Liver (tissue), 8 donors: ENCODE measurements at regions not wholly inside any gene's neighbourhood (a gene's known extent, or its start where the extent isn't known, plus 50 kb on each side); places are given as distances from the start of the nearest gene placed in this dataset.
"Not testable (repeated sequence)": the region's sequence is repeated elsewhere in the genome, so short reads cannot be mapped to it uniquely, and the experiment has no call there.

ENCODE experiments used
- DNase-seq: peaks from one replicate; pipeline ENCODE4 v3.0.0-alpha.2; 2017; ENCODE audit warnings: low spot score
- H3K27ac ChIP-seq, 2 donors: one replicate each; pipeline ENCODE4 v1.7.0; 2013; ENCODE audit warnings: inconsistent platforms in 2 of 2, low read length in 2 of 2, control low read depth in 1 of 2, low read depth in 1 of 2, mild to moderate bottlenecking in 1 of 2
- H3K27me3 ChIP-seq, 4 donors: one replicate each; pipeline versions ENCODE4 v1.6.1 to v1.7.0; 2013; ENCODE audit warnings: low read length in 3 of 4, inconsistent platforms in 1 of 4, mild to moderate bottlenecking in 1 of 4, moderate library complexity in 1 of 4; ENCODE audit not compliant: control insufficient read depth in 4 of 4, insufficient read depth in 4 of 4
- H3K36me3 ChIP-seq, 4 donors: one replicate each; pipeline versions ENCODE4 v1.6.1 to v1.7.0; 2013; ENCODE audit warnings: low read length in 3 of 4, mild to moderate bottlenecking in 3 of 4, low read depth in 1 of 4, moderate library complexity in 1 of 4; ENCODE audit not compliant: control insufficient read depth in 4 of 4, insufficient read depth in 3 of 4
- H3K4me1 ChIP-seq, 4 donors: one replicate each; pipeline versions ENCODE4 v1.6.1 to v1.7.0; 2013; ENCODE audit warnings: low read length in 3 of 4, mild to moderate bottlenecking in 3 of 4, moderate library complexity in 1 of 4; ENCODE audit not compliant: control insufficient read depth in 4 of 4, insufficient read depth in 4 of 4
- H3K4me3 ChIP-seq, 3 donors: one replicate each; pipeline versions ENCODE4 v1.6.1 to v1.7.0; 2013; ENCODE audit warnings: low read length in 3 of 3, control low read depth in 1 of 3, low read depth in 1 of 3, mild to moderate bottlenecking in 1 of 3
- H3K9ac ChIP-seq, 2 donors: one replicate each; pipeline ENCODE4 v1.7.0; 2013; ENCODE audit warnings: low read length in 2 of 2, mild to moderate bottlenecking in 2 of 2, moderate library complexity in 2 of 2, control low read depth in 1 of 2, low read depth in 1 of 2
- H3K9me3 ChIP-seq, 4 donors: one replicate each; pipeline versions ENCODE4 v1.6.1 to v1.7.0; 2013; ENCODE audit warnings: low read length in 3 of 4; ENCODE audit not compliant: control insufficient read depth in 4 of 4
- CTCF ChIP-seq: fragments of 150-350 bp; IDR thresholded peaks from 2 replicates; pipeline ENCODE4 v1.5.1; 2017; ENCODE audit warnings: improper control_type of control experiment, low read depth, low read length; ENCODE audit not compliant: missing input control
- FOXA1 ChIP-seq: IDR thresholded peaks from 2 replicates; pipeline ENCODE4 v1.6.1; 2016; ENCODE audit warnings: antibody characterized with exemption
- JUND ChIP-seq, 2 donors: IDR thresholded peaks; 2 replicates each; pipeline ENCODE4 v1.6.1; 2016; ENCODE audit warnings: antibody characterized with exemption in 2 of 2
- NR2F2 ChIP-seq: IDR thresholded peaks from 2 replicates; pipeline ENCODE4 v1.6.1; 2016; ENCODE audit warnings: antibody characterized with exemption
- RAD21 ChIP-seq, 2 donors: IDR thresholded peaks; 2 replicates each; pipeline ENCODE4 v1.6.1; 2016; ENCODE audit warnings: antibody characterized with exemption in 2 of 2, mild to moderate bottlenecking in 2 of 2
- REST ChIP-seq: IDR thresholded peaks from 2 replicates; pipeline ENCODE4 v1.6.1; 2016; ENCODE audit warnings: antibody characterized with exemption, mild to moderate bottlenecking
- SP1 ChIP-seq: IDR thresholded peaks from 2 replicates; pipeline ENCODE4 v1.6.1; 2018; ENCODE audit warnings: antibody characterized with exemption, mild to moderate bottlenecking
- TAF1 ChIP-seq: conservative IDR thresholded peaks from 2 replicates; pipeline ENCODE4 v1.6.1; 2016; ENCODE audit warnings: antibody characterized with exemption, mild to moderate bottlenecking
- whole genome bisulfite sequencing: extraction: QIAGEN DNeasy Blood & Tissue Kit; methylation state at CpG from one replicate; pipeline ENCODE4 v1.1.7; 2013; 5-methylcytosine and 5-hydroxymethylcytosine counted together
- TF ChIP-seq, protein P1 (sequence below): IDR thresholded peaks from 2 replicates; pipeline ENCODE4 v1.6.1; 2016; ENCODE audit warnings: antibody characterized with exemption
- TF ChIP-seq, protein P2 (sequence below): IDR thresholded peaks from 2 replicates; pipeline ENCODE4 v1.6.1; 2016; ENCODE audit warnings: antibody characterized with exemption
- donor health status: healthy.
- donor health status: healthy.
- donor health status: healthy.
- donor health status: healthy.
- donor health status: healthy.

GRCh38 chr13:21310220-21310619 lies 133.8 kb downstream of the MRPL57 start:
- H3K9me3 ChIP-seq: no peaks in the 10 kb centered on the region
- H3K9ac ChIP-seq: no peak overlapping the region
- whole genome bisulfite sequencing: 66% methylated on average over 3 of the region's 3 CpGs
- TF ChIP-seq FOXA1: no peak
- no peak overlapping the region for H3K4me3 ChIP-seq
- no peaks in the 10 kb centered on the region for H3K4me1 ChIP-seq
- H3K27ac ChIP-seq: no peak overlapping the region
- no peaks in the 10 kb centered on the region for H3K27me3 ChIP-seq
- H3K36me3 ChIP-seq: peaks cover 0 to 1% (median 0%) of the 10 kb centered on the region in 4 donors
- no peak for DNase-seq

DNA sequence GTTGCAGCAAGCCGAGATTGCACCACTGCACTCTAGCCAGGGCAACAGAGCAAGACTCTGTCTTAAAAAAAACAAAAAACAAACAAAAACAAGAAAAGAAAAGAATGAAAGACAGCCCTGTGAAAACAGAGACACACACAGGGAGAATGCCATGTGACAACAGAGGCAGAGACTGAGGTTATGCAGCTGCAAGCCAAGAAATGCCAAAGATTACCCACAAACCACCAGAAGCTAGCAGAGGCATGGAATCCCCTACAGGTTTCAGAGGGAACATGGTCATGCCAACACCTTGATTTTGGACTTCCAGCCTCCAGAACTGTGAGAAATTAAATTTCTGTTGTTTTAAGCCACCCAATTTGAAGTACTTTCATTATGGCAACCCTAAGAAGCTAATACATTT lies 138.5 kb downstream of the MRPL57 start:
- not testable (repeated sequence) for H3K9ac ChIP-seq, H3K4me3 ChIP-seq, H3K36me3 ChIP-seq, H3K27ac ChIP-seq, H3K27me3 ChIP-seq, H3K4me1 ChIP-seq, DNase-seq, H3K9me3 ChIP-seq
- 94% methylated on average over 1 of the region's 1 CpG for WGBS

- H3K4me1 ChIP-seq: no peaks in the 10 kb centered on the region
- no peak for DNase-seq
- no peak overlapping the region for H3K4me3 ChIP-seq
- H3K27me3 ChIP-seq: no peaks in the 10 kb centered on the region
- no peak for TF ChIP-seq NR2F2
- TF ChIP-seq, protein P1, sequence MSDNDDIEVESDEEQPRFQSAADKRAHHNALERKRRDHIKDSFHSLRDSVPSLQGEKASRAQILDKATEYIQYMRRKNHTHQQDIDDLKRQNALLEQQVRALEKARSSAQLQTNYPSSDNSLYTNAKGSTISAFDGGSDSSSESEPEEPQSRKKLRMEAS: no peak
- no peak for TF ChIP-seq REST
- no peak for TF ChIP-seq FOXA1
- TF ChIP-seq, protein P2, sequence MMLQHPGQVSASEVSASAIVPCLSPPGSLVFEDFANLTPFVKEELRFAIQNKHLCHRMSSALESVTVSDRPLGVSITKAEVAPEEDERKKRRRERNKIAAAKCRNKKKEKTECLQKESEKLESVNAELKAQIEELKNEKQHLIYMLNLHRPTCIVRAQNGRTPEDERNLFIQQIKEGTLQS: no peak
- no peak for TF ChIP-seq SP1
- no peak for TF ChIP-seq JUND (IDR thresholded peaks at IDR 0.05)
- TF ChIP-seq RAD21 (IDR thresholded peaks at IDR 0.05): no peak
- TF ChIP-seq CTCF: no peak
- no peak for TF ChIP-seq TAF1
- no peak overlapping the region for H3K9ac ChIP-seq
- no peaks in the 10 kb centered on the region for H3K36me3 ChIP-seq
- no peak overlapping the region for H3K27ac ChIP-seq
- peaks cover 0 to 2% (median 0%) of the 10 kb centered on the region in 4 donors for H3K9me3 ChIP-seq
These were observed 139.9 kb downstream of the MRPL57 start for GRCh38 chr13:21316376-21316775.
